Uterus (tissue), 3 donors: ENCODE measurements at regions not wholly inside any gene's neighbourhood (a gene's known extent, or its start where the extent isn't known, plus 50 kb on each side); places are given as distances from the start of the nearest gene placed in this dataset.

ENCODE experiments used
- DNase-seq, 2 donors: peaks; one replicate each; pipeline ENCODE4 v3.0.0-alpha.2; 2019 to 2020
- H3K27ac ChIP-seq, 2 donors: fragments of 200-600 bp; sonication (generic); 1 replicate in 1 of 2; 2 replicates in 1 of 2; pipeline ENCODE4 v1.5.1; 2016 to 2018
- H3K27me3 ChIP-seq, 2 donors: fragments of 200-600 bp; sonication (generic); one replicate each; pipeline ENCODE4 v1.5.1; 2018 to 2019; ENCODE audit warnings: control low read depth in 1 of 2
- H3K36me3 ChIP-seq, 2 donors: fragments of 200-600 bp; sonication (generic); one replicate each; pipeline ENCODE4 v1.5.1; 2019; ENCODE audit warnings: control low read depth in 1 of 2
- H3K4me1 ChIP-seq, 2 donors: fragments of 200-600 bp; sonication (generic); one replicate each; pipeline ENCODE4 v1.5.1; 2018 to 2019; ENCODE audit warnings: control low read depth in 1 of 2
- H3K4me3 ChIP-seq, 2 donors: fragments of 200-600 bp; sonication (generic); 1 replicate in 1 of 2; 2 replicates in 1 of 2; pipeline ENCODE4 v1.5.1; 2018 to 2019; ENCODE audit warnings: mild to moderate bottlenecking in 1 of 2
- H3K9me3 ChIP-seq, 2 donors: fragments of 200-600 bp; sonication (generic); one replicate each; pipeline ENCODE4 v1.5.1; 2019; ENCODE audit warnings: control low read depth in 1 of 2
- POLR2A ChIP-seq, 2 donors: fragments of 450-650 bp; IDR thresholded peaks; one replicate each; pipeline ENCODE4 v1.6.1; 2016; ENCODE audit warnings: antibody characterized with exemption in 2 of 2, mild to moderate bottlenecking in 1 of 2, moderate library complexity in 1 of 2
- intact Hi-C: fragments of 100-400 bp; cut with DNase I; formaldehyde crosslinking; loops from one replicate; pipeline ENCODE4 v1.15.1; 2023; ENCODE audit warnings: low total_unique reads
- TF ChIP-seq, protein P1 (sequence below), 4 experiments: fragments of 200-600 bp in 2 of 4; fragments of 450-650 bp in 2 of 4; sonication (generic) in 2 of 4; IDR thresholded peaks; one replicate each; pipeline ENCODE4 v1.5.1; 2016 to 2019; ENCODE audit warnings: antibody characterized with exemption in 4 of 4, mild to moderate bottlenecking in 2 of 4, moderate library complexity in 1 of 4
- donor health status: DM: yes; HTN: yes; CAD: no.

DNA sequence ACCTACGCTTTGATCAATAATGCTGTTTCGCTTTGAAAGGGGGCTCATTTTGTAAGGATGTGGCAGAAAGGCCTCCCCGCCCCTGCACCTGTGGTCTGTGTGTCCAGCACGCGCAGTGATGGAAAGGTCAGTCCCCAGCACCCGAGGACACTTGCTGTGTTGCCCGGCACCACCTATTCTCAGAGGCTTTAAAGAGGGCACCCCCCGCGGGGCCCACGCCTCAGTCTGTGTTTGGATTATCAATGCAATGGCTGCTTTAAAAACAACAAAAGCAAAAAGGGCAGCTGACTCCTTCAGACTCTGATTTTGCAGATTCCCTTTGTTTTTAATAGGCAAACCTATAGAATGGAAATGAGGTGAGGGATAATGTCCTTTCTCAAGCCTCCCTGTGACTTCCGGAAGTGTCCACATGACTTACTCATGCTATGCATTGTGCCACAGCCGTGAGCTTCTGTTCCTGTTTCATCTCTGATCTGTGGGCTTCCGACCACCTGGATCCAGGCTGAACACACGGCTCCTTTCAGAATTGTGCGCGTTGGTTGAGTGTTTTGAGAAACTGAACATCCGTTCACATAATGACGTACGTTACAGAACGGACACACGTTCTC lies 416.2 kb downstream of the IRX2 start:
- no peaks in the 10 kb centered on the region for H3K27me3 ChIP-seq
- H3K36me3 ChIP-seq: no peaks in the 10 kb centered on the region
- no peak for DNase-seq
- no peaks in the 10 kb centered on the region for H3K4me1 ChIP-seq
- no peaks in the 10 kb centered on the region for H3K9me3 ChIP-seq
- no peak for TF ChIP-seq POLR2A (IDR thresholded peaks at IDR 0.05)
- TF ChIP-seq, protein P1, sequence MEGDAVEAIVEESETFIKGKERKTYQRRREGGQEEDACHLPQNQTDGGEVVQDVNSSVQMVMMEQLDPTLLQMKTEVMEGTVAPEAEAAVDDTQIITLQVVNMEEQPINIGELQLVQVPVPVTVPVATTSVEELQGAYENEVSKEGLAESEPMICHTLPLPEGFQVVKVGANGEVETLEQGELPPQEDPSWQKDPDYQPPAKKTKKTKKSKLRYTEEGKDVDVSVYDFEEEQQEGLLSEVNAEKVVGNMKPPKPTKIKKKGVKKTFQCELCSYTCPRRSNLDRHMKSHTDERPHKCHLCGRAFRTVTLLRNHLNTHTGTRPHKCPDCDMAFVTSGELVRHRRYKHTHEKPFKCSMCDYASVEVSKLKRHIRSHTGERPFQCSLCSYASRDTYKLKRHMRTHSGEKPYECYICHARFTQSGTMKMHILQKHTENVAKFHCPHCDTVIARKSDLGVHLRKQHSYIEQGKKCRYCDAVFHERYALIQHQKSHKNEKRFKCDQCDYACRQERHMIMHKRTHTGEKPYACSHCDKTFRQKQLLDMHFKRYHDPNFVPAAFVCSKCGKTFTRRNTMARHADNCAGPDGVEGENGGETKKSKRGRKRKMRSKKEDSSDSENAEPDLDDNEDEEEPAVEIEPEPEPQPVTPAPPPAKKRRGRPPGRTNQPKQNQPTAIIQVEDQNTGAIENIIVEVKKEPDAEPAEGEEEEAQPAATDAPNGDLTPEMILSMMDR (IDR thresholded peaks at IDR 0.05): no peak
- H3K27ac ChIP-seq: no peak overlapping the region
- H3K4me3 ChIP-seq: no peak overlapping the region
- intact Hi-C loops: no loop called here

DNA sequence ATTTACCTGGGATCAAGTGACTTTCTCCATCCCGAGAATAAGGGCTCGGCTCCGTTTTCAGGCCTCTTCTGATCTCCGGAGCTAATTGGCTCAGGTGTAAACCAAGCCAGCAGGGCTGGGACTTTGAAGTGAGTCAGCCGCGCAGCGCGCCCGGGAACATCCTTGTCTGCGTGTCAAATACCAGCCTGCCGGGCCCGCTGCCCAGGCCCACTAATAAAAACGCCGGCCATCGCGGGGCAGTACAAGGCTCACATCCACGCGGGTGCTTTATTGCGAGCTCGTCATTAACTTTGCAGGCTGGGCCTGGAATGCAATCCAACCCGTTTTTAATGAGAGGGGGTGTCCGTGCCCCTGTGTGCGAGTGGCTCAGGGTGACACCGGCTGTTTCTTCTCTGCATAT lies 416.8 kb downstream of the IRX2 start:
- DNase-seq: no peak
- TF ChIP-seq, protein P1 (IDR thresholded peaks at IDR 0.05): no peak
- no peak for TF ChIP-seq POLR2A (IDR thresholded peaks at IDR 0.05)
- Histone ChIP-seq H3K9me3 (no peaks in the 10 kb centered on the region), H3K27me3 (no peaks in the 10 kb centered on the region), H3K27ac (no peak overlapping the region), H3K4me3 (no peak overlapping the region), H3K36me3 (no peaks in the 10 kb centered on the region), H3K4me1 (no peaks in the 10 kb centered on the region)
- intact Hi-C loops: no loop called here

DNA sequence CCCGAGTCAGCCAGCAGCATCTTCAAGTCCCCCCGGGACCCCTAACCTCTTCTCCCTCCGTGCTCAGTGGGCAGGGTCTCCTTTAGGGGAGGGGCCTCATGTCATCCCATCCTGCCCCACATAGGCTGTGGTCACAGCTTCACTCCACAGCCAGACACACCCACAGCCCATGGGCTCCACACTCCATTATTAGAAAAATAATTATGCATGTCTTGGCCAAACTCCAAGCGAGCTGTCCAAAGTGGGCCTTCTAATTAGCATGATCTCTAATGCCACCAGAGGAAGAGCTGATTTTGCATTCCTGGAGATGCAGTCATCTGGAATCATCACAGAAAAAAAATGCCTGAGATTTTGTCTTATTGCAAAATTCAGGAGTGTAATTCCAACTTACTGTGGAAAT lies 418.2 kb downstream of the IRX2 start:
- Histone ChIP-seq H3K27me3 (no peaks in the 10 kb centered on the region), H3K4me3 (no peak overlapping the region), H3K36me3 (no peaks in the 10 kb centered on the region), H3K9me3 (no peaks in the 10 kb centered on the region), H3K27ac (no peak overlapping the region), H3K4me1 (no peaks in the 10 kb centered on the region)
- no peak for DNase-seq
- TF ChIP-seq, protein P1 (IDR thresholded peaks at IDR 0.05): no peak
- TF ChIP-seq POLR2A (IDR thresholded peaks at IDR 0.05): no peak
- intact Hi-C loops: no loop called here

DNA sequence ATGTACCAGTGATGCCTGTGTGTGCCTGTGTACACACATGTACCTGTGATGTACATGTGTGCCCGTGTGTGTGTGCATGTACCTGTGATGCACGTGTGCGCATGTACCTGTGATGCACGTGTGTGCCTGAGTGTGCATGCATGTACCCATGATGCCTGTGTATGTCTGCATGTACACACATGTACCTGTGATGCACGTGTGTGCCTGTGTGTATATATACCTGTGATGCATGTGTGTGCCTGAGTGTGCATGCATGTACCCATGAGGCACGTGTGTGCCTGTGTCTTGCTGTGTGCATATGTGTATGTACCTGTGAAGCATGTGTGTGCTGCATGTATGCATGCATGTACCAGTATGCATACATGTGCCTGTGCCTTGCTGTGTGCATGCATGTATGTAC lies 419.0 kb downstream of the IRX2 start:
- TF ChIP-seq POLR2A (IDR thresholded peaks at IDR 0.05): no peak
- TF ChIP-seq, protein P1 (IDR thresholded peaks at IDR 0.05): no peak
- H3K4me1 ChIP-seq: no peaks in the 10 kb centered on the region
- no peaks in the 10 kb centered on the region for H3K27me3 ChIP-seq
- intact Hi-C loops: no loop called here
- H3K9me3 ChIP-seq: no peaks in the 10 kb centered on the region
- no peak for DNase-seq
- no peaks in the 10 kb centered on the region for H3K36me3 ChIP-seq
- no peak overlapping the region for H3K4me3 ChIP-seq
- H3K27ac ChIP-seq: no peak overlapping the region

DNA sequence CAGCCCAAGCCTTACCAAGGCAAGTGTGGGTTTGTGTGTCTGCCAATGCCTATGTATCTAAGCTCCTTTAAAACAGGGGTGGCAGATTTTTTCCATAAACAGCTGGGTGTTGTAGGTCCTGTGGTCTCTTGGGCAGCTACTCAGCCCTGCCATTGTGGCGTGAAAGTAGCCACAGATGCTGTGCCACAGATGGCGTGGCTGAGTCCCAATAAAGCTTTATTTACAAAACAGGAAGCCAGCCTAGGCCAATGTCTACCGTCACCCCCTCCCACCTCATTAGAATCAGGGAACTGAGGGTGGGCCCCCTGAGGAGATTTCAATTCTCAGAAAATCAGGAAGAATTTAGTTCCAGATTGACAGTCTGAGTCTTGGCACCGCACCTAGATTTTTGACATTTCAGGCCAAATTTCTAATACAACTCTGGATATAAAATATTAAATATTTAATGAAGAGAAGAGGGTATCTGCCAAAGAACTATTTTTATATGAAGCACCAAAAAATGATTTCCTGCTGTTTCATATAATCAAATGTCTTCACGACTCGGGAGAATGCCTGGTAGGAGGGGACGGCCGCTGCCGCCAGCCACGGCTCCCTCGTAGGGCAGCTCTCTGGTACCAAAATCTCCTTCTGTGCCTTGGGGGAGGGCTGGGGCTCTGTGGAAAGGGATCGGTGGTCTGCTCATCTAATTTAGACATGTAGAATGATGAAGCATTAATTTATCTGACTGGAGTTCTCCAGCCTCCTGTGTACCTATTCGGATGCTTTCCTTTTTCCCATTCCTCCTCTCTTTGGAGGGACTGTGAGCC lies 420.9 kb downstream of the IRX2 start:
- no peak for DNase-seq
- no peak overlapping the region for H3K4me3 ChIP-seq
- H3K4me1 ChIP-seq: no peaks in the 10 kb centered on the region
- intact Hi-C loops: no loop called here
- H3K9me3 ChIP-seq: no peaks in the 10 kb centered on the region
- H3K36me3 ChIP-seq: no peaks in the 10 kb centered on the region
- H3K27ac ChIP-seq: no peak overlapping the region
- H3K27me3 ChIP-seq: no peaks in the 10 kb centered on the region
- TF ChIP-seq, protein P1 (IDR thresholded peaks at IDR 0.05): no peak
- TF ChIP-seq POLR2A (IDR thresholded peaks at IDR 0.05): no peak
